ENCODE measurements at regions not wholly inside any gene's neighbourhood (a gene's known extent, or its start where the extent isn't known, plus 50 kb on each side); places are given as distances from the start of the nearest gene placed in this dataset.

DNA sequence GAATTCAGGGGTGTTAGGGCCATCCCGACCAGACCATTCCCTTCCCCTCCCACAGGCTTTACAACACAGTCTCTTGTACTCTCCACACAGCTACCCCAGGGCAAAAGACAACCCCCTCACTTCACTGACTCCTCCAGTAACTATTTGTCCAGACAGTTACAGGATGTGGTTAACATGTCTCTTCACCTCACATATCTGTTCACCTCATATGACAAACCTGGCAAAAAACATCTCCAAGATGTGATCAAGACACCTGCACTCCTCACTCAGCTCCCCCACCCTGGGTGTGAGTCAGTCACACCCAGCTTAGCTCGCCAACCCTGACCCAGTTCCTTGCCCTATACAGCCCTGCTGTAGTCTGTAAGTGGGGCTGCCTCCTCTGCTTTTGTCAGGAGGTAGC is 490.5 kb upstream of the CHRM3 start:
- H3K36me3 ChIP-seq (ENCODE audit: control insufficient read depth, insufficient read depth, low read length), result no peaks in the 10 kb centered on the region
- DNase-seq (ENCODE audit: low read depth in 4 of 6, low spot score in 6 of 6), result no peak
- no peak overlapping the region for H3K27ac ChIP-seq (ENCODE audit: low read depth, low read length)
- H3K4me1 ChIP-seq (ENCODE audit: control insufficient read depth, insufficient read depth, low read length), result no peaks in the 10 kb centered on the region
- WGBS (ENCODE audit: insufficient coverage), result 61% methylated on average over 2 of the region's 2 CpGs
- no peak overlapping the region for H3K4me3 ChIP-seq (ENCODE audit: low read depth, low read length)
- H3K9me3 ChIP-seq (ENCODE audit: control insufficient read depth, insufficient read depth, low read length), result no peaks in the 10 kb centered on the region
- no peaks in the 10 kb centered on the region for H3K27me3 ChIP-seq (ENCODE audit: control insufficient read depth, insufficient read depth, low read length)

DNA sequence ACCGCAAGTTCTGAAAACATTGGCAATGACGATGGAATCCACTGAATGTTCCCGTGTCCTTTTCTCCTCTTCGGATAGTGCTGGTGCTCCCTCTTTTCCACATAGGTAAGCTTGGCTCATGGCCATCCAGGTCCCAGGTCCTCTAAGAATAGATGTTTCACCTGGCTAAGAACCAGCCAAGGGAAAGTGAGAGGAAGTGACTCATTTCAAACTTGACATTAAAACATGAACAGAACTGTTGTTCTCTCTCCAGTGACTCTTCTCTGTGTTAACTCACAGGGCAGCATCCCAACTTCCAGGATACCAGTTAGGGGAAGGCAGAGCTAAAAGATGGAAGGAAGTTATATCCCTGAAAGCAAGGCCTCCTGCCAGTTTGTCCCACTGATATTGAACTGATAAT is 493.8 kb upstream of the CHRM3 start:
- no peaks in the 10 kb centered on the region for H3K36me3 ChIP-seq (ENCODE audit: control insufficient read depth, insufficient read depth, low read length)
- H3K27me3 ChIP-seq (ENCODE audit: control insufficient read depth, insufficient read depth, low read length), result no peaks in the 10 kb centered on the region
- 61% methylated on average over 3 of the region's 4 CpGs for WGBS (ENCODE audit: insufficient coverage)
- no peak for DNase-seq (ENCODE audit: low read depth in 4 of 6, low spot score in 6 of 6)
- H3K27ac ChIP-seq (ENCODE audit: low read depth, low read length), result no peak overlapping the region
- H3K9me3 ChIP-seq (ENCODE audit: control insufficient read depth, insufficient read depth, low read length), result no peaks in the 10 kb centered on the region
- H3K4me1 ChIP-seq (ENCODE audit: control insufficient read depth, insufficient read depth, low read length), result no peaks in the 10 kb centered on the region
- H3K4me3 ChIP-seq (ENCODE audit: low read depth, low read length), result no peak overlapping the region

DNA sequence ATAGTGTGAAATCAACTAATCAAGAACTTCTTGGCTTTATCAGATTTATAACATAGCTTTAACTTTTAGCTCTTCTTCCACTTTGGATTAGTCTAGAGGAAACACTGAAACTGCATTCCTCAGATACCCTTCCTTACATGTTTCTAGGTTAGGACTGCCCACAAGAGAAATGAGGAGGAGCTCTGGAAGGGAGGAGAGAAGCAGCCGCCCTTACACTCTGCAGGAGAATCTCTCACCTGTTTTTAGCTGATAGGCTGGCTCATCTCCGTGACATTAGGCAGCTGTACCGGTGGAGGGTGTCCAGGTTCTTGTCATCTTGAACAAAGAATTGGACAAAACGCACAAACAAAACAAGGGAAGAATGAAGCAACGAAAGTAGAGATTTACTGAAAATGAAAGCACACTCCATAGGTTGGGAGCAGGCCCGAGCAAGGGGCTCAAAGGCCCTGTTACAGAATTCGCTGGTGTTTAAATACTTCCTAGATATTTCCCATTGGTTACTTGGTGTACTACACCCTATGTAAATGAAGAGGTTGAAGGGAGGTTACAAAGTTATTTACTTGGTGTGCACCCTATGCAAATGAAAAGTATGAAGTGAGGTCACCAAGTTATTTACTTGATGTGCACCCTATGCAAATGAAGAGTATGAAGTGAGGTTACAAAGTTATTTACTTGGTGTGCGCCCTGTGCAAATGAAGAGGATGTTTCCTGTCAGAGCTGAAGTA is 524.9 kb upstream of the CHRM3 start:
- WGBS (ENCODE audit: insufficient coverage), result 95% methylated on average over 3 of the region's 8 CpGs
- no peak overlapping the region for H3K27ac ChIP-seq (ENCODE audit: low read depth, low read length)
- no peaks in the 10 kb centered on the region for H3K36me3 ChIP-seq (ENCODE audit: control insufficient read depth, insufficient read depth, low read length)
- no peaks in the 10 kb centered on the region for H3K27me3 ChIP-seq (ENCODE audit: control insufficient read depth, insufficient read depth, low read length)
- H3K4me3 ChIP-seq (ENCODE audit: low read depth, low read length), result no peak overlapping the region
- no peaks in the 10 kb centered on the region for H3K4me1 ChIP-seq (ENCODE audit: control insufficient read depth, insufficient read depth, low read length)
- H3K9me3 ChIP-seq (ENCODE audit: control insufficient read depth, insufficient read depth, low read length), result no peaks in the 10 kb centered on the region
- no peak for DNase-seq (ENCODE audit: low read depth in 4 of 6, low spot score in 6 of 6)

DNA sequence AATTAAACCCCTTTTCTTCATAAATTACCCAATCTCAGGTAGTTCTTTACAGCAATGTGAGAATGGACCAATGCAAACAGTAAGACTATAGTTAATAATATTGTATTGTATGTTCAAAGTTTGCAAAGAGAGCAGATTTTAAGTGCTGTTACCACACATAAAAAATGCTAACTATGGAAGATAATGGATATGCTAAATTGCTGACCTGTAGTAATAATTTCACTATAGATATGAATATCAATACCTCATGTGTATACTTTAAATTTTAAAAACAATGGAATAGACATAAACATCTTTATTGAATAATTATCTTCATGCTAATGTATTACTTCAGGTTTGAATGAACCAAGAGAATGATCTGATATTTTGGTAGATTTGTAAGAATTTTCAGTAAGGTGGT is 552.4 kb upstream of the CHRM3 start:
- H3K27ac ChIP-seq (ENCODE audit: low read depth, low read length), result no peak overlapping the region
- no peak for DNase-seq (ENCODE audit: low read depth in 4 of 6, low spot score in 6 of 6)
- H3K9me3 ChIP-seq (ENCODE audit: control insufficient read depth, insufficient read depth, low read length), result peaks cover 3% of the 10 kb centered on the region
- H3K27me3 ChIP-seq (ENCODE audit: control insufficient read depth, insufficient read depth, low read length), result no peaks in the 10 kb centered on the region
- H3K4me3 ChIP-seq (ENCODE audit: low read depth, low read length), result no peak overlapping the region
- no peaks in the 10 kb centered on the region for H3K4me1 ChIP-seq (ENCODE audit: control insufficient read depth, insufficient read depth, low read length)
- H3K36me3 ChIP-seq (ENCODE audit: control insufficient read depth, insufficient read depth, low read length), result no peaks in the 10 kb centered on the region

DNA sequence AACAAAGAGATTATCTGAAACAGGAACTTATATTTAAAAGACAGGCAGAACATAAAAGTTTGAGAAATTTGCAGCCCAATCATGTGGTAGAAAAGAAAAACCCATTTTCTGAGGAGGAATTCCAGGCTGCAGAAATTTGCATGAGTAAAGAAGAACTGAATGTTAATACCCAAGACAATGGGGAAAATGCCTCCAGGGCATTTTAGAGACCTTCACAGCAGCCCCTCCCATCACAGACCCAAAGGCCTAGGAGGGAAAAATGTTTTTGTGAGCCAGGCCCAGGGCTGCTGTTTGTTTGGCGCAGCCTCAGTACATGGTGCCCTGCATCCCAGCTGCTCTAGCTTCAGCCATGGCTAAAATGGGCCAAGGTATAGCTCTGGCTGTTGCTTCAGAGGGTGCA is 554.3 kb upstream of the CHRM3 start:
- WGBS (ENCODE audit: insufficient coverage), result 100% methylated on average over 1 of the region's 1 CpG

DNA sequence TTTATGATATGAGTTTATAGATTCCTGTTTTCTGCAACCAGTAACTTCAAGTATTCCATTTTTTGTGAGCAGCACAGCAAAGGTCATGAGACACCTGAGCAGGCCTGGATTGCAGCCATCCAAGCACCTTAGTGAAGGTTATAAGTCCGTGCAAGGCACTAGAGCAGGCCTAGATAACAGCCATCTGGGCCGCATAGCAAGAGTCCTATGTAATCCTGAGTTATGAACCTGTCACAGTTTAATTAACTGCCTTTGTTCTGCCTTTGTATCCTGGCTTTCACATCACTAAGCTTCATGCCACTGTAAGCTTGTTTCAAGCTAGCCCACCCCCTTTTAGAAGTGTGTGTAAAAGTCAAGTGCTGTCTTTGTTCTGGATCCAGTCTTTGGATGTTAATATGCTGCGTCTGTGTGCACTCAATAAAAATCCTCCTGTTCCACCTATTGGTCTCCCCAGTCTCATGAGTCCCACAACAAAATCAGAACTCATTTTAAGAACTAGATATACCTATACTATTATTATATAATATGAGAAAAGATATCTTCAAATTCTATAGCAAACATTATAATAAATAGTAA is 556.2 kb upstream of the CHRM3 start:
- DNase-seq (ENCODE audit: low read depth in 4 of 6, low spot score in 6 of 6), result no peak
- peaks cover 3% of the 10 kb centered on the region for H3K9me3 ChIP-seq (ENCODE audit: control insufficient read depth, insufficient read depth, low read length)
- H3K4me3 ChIP-seq (ENCODE audit: low read depth, low read length), result no peak overlapping the region
- H3K27ac ChIP-seq (ENCODE audit: low read depth, low read length), result no peak overlapping the region
- no peaks in the 10 kb centered on the region for H3K27me3 ChIP-seq (ENCODE audit: control insufficient read depth, insufficient read depth, low read length)
- no peaks in the 10 kb centered on the region for H3K36me3 ChIP-seq (ENCODE audit: control insufficient read depth, insufficient read depth, low read length)
- WGBS (ENCODE audit: insufficient coverage), result 82% methylated on average over 2 of the region's 3 CpGs
- no peaks in the 10 kb centered on the region for H3K4me1 ChIP-seq (ENCODE audit: control insufficient read depth, insufficient read depth, low read length)

More for the DNA sequence above, 554.3 kb upstream of the CHRM3 start:
- H3K4me3 ChIP-seq (ENCODE audit: low read depth, low read length), result no peak overlapping the region
- peaks cover 3% of the 10 kb centered on the region for H3K9me3 ChIP-seq (ENCODE audit: control insufficient read depth, insufficient read depth, low read length)
- H3K27ac ChIP-seq (ENCODE audit: low read depth, low read length), result no peak overlapping the region
- H3K4me1 ChIP-seq (ENCODE audit: control insufficient read depth, insufficient read depth, low read length), result no peaks in the 10 kb centered on the region
- DNase-seq (ENCODE audit: low read depth in 4 of 6, low spot score in 6 of 6), result no peak
- no peaks in the 10 kb centered on the region for H3K36me3 ChIP-seq (ENCODE audit: control insufficient read depth, insufficient read depth, low read length)
- no peaks in the 10 kb centered on the region for H3K27me3 ChIP-seq (ENCODE audit: control insufficient read depth, insufficient read depth, low read length)

DNA sequence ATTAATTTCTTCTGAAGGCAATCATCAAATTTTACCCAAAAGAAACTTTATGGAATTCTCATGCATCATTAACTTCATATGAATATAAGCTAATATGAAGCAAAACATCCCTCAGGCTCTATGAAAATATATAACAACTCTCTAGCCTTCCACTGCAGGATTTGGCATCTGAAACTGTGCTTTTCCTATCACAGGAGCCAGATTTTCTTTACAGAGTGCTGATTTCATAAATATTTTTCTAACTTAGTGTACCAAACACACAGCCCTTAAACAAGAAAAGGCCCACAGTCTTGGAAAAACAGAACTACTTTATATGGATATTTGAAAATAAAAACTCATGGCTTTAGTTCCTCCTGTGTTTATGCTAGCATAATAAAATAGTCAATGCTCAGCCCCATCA is 559.5 kb upstream of the CHRM3 start:
- Histone ChIP-seq H3K27ac (ENCODE audit: low read depth, low read length) (no peak overlapping the region), H3K27me3 (ENCODE audit: control insufficient read depth, insufficient read depth, low read length) (no peaks in the 10 kb centered on the region), H3K4me3 (ENCODE audit: low read depth, low read length) (no peak overlapping the region), H3K36me3 (ENCODE audit: control insufficient read depth, insufficient read depth, low read length) (no peaks in the 10 kb centered on the region), H3K4me1 (ENCODE audit: control insufficient read depth, insufficient read depth, low read length) (no peaks in the 10 kb centered on the region), H3K9me3 (ENCODE audit: control insufficient read depth, insufficient read depth, low read length) (peaks cover 3% of the 10 kb centered on the region)
- DNase-seq (ENCODE audit: low read depth in 4 of 6, low spot score in 6 of 6), result peak in 1 of 6 donors; percentile 76

DNA sequence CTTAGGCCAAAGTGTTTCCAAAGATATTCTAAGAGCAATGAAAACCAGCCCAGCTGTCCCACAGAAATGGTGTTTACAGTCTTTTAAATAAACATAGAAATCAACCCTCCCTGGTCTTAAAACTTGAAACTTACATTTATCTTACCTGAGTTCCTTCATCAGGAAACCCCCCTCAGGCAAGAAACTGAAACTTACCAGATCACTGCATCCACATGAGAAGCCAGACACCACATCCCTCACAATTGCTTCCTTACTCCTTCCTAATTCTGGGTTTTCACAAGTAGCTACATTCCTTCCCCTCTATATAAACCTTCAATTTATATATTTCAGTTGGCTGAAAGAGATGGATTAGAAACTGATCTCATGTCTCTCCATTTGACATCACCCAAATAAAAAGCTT is 563.0 kb upstream of the CHRM3 start:
- Histone ChIP-seq H3K4me3 (ENCODE audit: low read depth, low read length) (no peak overlapping the region), H3K4me1 (ENCODE audit: control insufficient read depth, insufficient read depth, low read length) (no peaks in the 10 kb centered on the region), H3K27me3 (ENCODE audit: control insufficient read depth, insufficient read depth, low read length) (no peaks in the 10 kb centered on the region), H3K9me3 (ENCODE audit: control insufficient read depth, insufficient read depth, low read length) (no peaks in the 10 kb centered on the region), H3K27ac (ENCODE audit: low read depth, low read length) (no peak overlapping the region), H3K36me3 (ENCODE audit: control insufficient read depth, insufficient read depth, low read length) (no peaks in the 10 kb centered on the region)
- no peak for DNase-seq (ENCODE audit: low read depth in 4 of 6, low spot score in 6 of 6)

DNA sequence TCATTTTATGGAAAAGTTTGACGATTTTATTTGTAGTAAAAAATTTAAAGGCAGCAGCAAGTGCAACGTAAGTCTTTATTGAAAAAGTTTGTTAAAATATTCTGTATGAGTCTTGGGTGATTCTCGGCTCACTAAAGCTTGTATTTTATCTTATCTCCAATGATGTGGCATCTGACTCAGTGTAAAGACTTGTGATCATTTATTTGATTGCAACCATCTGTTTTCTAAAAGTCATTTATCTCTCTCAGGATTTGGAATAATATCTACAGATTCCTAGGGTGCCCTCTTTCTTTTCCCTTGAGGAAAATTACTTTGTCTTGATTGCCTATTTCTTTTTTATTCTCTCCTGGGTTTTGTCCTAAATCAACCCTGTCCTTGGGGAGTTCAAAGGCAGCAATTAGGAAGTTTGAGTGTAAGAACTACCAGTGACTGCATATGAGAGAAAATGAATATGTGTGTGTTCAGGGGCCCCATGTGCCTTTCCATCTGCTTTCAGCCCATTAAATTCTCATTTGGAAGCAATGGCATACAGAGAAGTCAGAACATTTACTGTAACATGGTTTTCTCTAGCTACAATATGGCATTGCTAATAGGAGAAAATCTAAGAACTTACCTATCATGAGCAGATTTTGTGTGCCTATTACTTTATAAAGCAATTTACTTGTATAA is 575.0 kb upstream of the CHRM3 start:
- Histone ChIP-seq H3K4me3 (ENCODE audit: low read depth, low read length) (no peak overlapping the region), H3K27me3 (ENCODE audit: control insufficient read depth, insufficient read depth, low read length) (no peaks in the 10 kb centered on the region), H3K36me3 (ENCODE audit: control insufficient read depth, insufficient read depth, low read length) (no peaks in the 10 kb centered on the region), H3K4me1 (ENCODE audit: control insufficient read depth, insufficient read depth, low read length) (no peaks in the 10 kb centered on the region), H3K27ac (ENCODE audit: low read depth, low read length) (no peak overlapping the region), H3K9me3 (ENCODE audit: control insufficient read depth, insufficient read depth, low read length) (peaks cover 4% of the 10 kb centered on the region)
- DNase-seq (ENCODE audit: low read depth in 4 of 6, low spot score in 6 of 6), result peak in 2 of 6 donors; percentile 15 to 80
- no CpG with 5 or more reads among the region's 3 CpGs for WGBS (ENCODE audit: insufficient coverage)

DNA sequence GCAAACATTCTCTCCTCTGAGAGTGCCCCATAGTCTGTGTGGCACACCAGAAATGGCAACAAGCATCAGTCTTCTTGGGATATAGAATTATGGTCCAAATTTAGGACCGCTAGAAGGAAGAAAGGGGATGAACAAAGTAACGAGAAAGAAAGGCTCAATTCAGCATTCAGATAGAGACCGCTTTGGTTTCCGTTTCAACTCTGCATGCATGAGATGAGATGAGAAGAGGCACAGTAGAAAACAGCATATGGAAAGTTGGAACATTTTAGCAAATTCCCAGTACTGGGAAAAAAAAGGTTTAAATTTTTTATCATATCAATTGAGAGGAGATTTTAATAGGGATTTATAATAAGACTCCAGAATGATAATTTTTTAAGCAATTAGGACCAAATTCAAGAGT is 595.5 kb upstream of the CHRM3 start:
- H3K27me3 ChIP-seq (ENCODE audit: control insufficient read depth, insufficient read depth, low read length), result no peaks in the 10 kb centered on the region

More for the DNA sequence above, 595.5 kb upstream of the CHRM3 start:
- H3K9me3 ChIP-seq (ENCODE audit: control insufficient read depth, insufficient read depth, low read length), result no peaks in the 10 kb centered on the region
- H3K27ac ChIP-seq (ENCODE audit: low read depth, low read length), result no peak overlapping the region
- 75% methylated on average over 4 of the region's 4 CpGs for WGBS (ENCODE audit: insufficient coverage)
- no peak overlapping the region for H3K4me3 ChIP-seq (ENCODE audit: low read depth, low read length)
- no peaks in the 10 kb centered on the region for H3K4me1 ChIP-seq (ENCODE audit: control insufficient read depth, insufficient read depth, low read length)
- no peaks in the 10 kb centered on the region for H3K36me3 ChIP-seq (ENCODE audit: control insufficient read depth, insufficient read depth, low read length)
- peak in 1 of 6 donors; percentile 25 for DNase-seq (ENCODE audit: low read depth in 4 of 6, low spot score in 6 of 6)
